Epithelial cell of esophagus (primary cell): ENCODE measurements at regions not wholly inside any gene's neighbourhood (a gene's known extent, or its start where the extent isn't known, plus 50 kb on each side); places are given as distances from the start of the nearest gene placed in this dataset.

Source experiments
- DNase-seq: peaks from one replicate; pipeline ENCODE4 v3.0.0; 2010; ENCODE audit warnings: low read depth
- H3K4me3 ChIP-seq: 2 replicates; pipeline ENCODE4 v1.5.1; 2011; ENCODE audit warnings: mild to moderate bottlenecking, low read length, control low read depth
- CTCF ChIP-seq: IDR thresholded peaks from 2 replicates; pipeline ENCODE4 v1.5.1; 2011; ENCODE audit warnings: low read depth, mild to moderate bottlenecking, low read length, control low read depth, inconsistent platforms; ENCODE audit not compliant: insufficient read depth; ENCODE audit errors: missing control alignments

DNA sequence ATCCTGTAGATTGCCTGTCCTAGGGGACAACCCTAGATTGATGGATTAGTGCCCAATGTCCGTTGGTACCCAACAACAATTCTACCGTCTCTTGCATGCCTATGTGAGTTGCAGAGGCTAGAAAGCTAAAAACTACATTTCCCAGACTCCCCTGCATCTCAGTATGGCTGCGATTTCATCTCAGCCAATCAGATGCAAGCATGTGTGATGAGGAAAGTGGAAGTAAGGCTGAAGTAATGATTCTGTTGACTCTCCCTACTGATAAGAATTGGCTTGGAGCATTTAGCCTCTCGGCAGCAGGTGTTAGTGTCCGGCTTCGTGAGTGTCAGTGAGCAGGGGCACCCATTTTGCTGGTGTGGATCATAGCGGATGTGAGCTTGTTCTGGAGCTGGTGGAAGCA lies 171.9 kb downstream of the FGFR2 start:
- no peak overlapping the region for H3K4me3 ChIP-seq
- no peak for DNase-seq
- no peak for TF ChIP-seq CTCF
